HUDEP-2 (cell line): ENCODE measurements at regions not wholly inside any gene's neighbourhood (a gene's known extent, or its start where the extent isn't known, plus 50 kb on each side); places are given as distances from the start of the nearest gene placed in this dataset.
"Not testable (repeated sequence)": the region's sequence is repeated elsewhere in the genome, so short reads cannot be mapped to it uniquely, and the experiment has no call there.

Experiments used
- DNase-seq, 76 experiments: peaks; one replicate each; lab custom pipeline; 2025; ENCODE audit not compliant: unreplicated experiment in 76 of 76; lab: John Stamatoyannopoulos, UW

- no peak for DNase-seq
Measured at GRCh38 chr15:95608371-95608770, 722.1 kb upstream of the NR2F2 start.

GRCh38 chr15:95609096-95609495 is 721.4 kb upstream of the NR2F2 start:
- DNase-seq, result no peak

GRCh38 chr15:95610945-95611344 is 719.6 kb upstream of the NR2F2 start:
- no peak for DNase-seq

DNA sequence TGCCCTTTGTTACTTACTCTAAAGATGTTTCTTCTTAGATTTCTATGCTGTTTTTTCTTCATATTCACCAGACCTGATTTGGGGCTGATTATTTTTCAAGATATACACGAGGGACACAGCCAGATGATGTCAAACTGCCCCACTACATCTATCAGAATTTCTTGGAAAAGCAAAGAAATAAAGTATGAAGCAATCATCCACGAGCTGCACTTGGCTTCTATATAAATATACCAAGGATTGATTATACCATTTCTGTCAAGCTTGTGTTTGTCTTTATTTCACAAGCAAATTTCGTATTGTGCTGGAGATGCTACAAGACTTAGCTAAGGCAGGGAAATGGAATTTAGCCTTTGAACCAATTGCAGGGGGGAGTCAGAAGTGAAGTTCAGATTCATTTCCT is 715.1 kb upstream of the NR2F2 start:
- no peak for DNase-seq

DNA sequence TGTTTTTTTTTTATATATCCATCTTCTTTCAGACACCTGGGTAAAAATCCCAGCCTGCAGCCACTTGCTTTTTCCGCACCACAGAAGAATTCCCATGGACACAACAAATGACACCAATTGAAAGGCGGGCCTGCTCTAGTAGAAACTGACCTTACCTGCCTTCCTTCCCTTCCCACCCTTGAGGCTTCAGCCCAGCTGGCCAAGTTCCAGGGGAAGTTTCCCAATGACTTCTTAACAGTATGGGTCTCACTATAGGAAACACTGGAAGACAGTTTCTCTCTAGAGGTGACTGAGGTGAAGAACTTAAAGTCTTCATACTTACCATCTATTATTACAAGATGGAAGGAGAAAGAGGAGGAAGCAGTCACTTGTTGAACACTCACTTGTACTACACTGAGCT is 714.2 kb upstream of the NR2F2 start:
- DNase-seq, result no peak

DNA sequence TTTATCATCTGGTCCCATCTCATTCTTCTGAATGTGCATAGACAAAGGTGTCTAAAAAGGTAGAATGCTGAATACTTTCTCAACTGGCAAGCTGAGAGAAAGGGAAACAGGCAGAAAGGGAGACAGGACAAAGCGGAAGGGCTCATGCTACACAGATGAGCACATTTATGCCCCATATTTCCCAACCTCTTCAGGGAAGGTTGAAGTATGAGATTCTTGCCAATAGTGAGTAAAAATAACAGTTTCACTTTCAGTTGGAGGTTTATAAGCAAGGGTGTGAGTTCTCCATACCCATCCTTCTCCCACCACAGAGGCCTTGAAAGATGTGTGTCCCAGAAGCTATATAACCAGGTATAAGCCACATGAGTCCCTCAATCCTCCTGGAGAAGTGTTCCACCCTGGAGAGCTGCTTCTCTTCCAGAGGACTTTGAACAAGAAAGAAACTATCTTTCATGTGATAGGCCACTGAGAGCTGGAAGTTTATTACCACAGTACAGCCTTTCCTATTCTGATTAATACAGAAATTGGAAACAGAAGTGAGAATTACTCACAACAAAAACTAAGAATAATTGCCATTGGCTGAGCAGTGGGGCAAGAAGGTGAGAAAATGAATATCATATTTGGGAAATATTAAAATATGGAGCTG is 709.4 kb upstream of the NR2F2 start:
- DNase-seq, result no peak

- DNase-seq, result no peak
Measured at GRCh38 chr15:95622843-95623242, 707.7 kb upstream of the NR2F2 start.

DNA sequence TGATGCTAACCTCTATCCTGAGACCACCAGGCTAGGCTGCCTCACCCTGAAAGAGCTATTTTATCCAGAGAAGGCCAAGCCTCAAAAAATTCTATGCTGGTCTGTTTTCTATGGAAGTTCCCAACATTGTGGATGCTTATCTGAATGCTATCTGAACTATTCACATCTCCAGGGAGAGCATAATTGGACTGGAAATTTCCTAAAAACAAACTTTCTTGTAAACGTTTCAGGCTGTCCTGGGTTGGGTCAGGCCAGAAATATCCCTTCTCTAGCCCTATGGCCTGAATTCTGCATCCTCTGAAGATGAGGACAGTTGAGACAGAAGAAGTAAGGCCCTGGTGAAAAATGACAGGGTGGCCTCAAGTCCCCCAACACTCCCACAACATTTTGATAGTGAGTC is 706.4 kb upstream of the NR2F2 start:
- no peak for DNase-seq

DNA sequence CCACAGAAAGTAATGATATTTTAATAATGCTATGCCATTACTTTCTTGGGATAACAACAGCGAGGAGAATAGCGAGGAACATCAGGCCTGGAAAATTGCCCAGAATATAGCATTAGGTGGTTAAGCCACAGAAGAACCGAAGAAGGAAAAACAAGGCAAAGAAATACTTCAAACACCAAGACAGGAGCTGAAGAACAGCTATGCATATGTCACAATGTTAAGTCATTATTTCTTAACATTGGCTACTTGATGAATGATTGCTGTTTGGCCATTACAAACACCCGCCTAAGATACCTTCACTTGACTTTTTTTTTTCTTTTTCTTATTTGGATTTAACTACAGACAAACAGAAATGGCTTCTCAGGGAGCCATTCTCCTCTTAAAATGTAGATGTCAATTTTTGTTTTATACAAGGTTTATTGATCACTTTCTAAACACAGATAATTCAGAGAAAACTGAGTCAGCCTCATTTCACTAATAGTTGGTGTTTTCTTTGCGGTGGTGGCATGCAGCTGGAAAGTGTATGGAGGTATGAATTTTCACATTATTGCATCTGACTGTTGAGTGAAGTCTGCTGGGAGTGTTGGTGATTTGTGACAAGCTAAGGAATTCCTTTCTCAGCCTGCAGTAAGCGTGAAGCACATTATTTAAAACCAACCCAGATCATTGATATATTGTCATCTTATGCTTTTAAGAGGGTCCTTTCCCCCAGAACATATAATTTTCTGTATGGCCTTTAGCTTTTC is 705.7 kb upstream of the NR2F2 start:
- no peak for DNase-seq

DNA sequence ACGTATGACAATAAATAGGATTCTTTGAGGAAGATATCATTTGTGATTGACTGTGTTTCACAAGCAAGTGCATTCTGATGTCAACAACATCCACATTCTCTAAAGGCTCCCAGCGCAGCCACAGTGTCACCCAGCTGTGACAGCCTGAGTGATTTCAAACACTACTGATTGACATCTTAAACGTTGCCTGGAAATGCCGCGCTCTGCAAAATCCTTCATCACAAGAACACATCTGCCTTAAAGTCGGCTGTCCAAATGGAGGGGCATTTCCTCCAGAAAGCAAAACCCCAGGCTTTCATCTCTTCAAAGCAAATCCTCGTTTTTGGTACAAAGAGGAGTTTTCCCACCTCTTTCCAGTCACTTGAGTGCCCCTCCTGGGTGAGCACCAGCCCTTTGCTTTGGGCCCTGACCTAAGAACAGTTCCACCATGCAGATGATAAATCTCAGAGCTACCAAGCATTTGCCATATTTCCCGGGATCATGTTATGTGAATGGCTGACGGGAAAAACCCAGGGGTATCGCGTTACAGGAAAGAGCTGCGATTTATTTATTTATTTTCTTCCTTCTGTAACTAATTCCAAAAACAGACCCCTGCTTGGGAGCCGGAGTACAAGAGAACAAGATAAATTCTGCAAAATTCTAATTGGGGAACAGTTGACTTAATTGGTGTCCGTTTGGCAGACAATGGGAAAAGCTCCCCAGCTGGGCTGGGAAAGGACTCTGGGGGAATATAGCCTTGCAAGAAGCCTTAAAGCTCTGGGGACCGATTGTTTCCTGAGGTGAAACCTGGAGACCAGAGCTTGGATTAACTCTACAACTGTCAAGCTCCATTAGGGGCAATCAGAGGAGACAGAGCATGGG is 703.8 kb upstream of the NR2F2 start:
- DNase-seq, result no peak

- no peak for DNase-seq
Measured at GRCh38 chr15:95629503-95630168, 700.9 kb upstream of the NR2F2 start.

DNA sequence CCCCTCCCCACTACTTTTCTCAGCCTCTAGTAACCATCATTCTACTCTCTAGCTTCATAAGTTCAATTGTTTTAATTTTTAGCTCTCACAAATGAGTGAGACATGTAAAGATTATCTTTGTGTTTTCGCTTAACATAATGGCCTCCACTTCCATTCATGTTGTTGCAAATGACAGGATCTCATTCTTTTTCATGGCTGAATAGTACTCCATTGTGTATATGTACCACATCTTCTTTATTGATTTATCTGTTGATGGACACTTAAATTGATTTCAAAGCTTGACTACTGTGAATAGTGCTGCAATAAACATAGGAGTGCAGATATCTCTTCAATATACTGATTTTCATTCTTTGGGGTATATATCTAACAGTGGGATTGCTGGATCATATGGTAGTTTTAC is 699.8 kb upstream of the NR2F2 start:
- DNase-seq, result no peak

DNA sequence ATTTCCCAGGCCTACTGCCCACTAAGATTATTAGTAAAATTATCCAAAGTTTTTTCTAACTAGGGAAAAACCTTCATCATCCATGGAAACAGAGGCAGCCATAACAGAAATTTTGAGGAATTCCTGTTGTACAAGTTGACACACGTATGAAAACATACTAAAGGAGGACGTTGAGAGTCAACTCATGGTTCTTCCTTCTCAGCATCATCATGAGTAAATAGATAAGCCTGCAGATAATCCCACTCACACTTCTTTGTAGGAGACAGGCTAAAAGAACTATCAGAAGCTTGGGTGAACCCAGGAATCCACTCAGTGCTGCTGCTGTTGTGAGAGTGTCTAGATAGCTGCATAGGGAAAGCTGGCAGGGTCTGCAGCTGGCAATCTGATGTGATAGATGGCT is 694.8 kb upstream of the NR2F2 start:
- no peak for DNase-seq

DNA sequence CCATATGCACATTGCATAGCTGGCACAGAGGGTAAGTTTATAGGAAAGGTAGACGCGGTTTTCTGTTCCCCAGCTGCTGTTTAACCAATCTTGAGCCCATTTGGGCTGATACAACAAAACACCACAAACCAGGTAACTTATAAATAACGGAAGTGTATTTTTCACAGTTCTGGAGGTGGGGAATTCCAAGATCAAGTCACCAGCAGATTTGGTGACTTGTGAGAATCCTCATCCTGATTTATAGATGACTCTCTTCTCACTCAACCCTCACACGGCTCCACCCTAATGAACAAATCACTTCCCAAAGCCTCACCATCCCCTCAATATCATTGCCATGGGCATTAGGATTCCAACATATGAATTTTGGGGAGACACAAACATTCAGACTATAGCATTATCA is 694.4 kb upstream of the NR2F2 start:
- DNase-seq, result no peak

DNA sequence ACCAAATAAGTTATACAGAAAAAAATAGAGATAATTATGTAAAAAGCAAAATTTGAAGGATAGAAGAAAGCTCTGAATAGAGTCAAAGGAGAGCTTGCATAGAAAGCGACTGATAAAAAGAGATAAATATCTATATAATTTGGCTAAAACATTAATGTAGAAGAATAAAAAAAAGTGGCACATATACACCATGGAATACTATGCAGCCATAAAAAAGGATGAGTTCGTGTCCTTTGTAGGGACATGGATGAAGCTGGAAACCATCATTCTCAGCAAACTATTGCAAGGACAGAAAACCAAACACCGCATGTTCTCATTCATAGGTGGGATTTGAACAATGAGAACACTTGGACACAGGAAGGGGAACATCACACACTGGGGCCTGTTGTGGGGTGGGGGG is 693.3 kb upstream of the NR2F2 start:
- DNase-seq, result not testable (repeated sequence)

DNA sequence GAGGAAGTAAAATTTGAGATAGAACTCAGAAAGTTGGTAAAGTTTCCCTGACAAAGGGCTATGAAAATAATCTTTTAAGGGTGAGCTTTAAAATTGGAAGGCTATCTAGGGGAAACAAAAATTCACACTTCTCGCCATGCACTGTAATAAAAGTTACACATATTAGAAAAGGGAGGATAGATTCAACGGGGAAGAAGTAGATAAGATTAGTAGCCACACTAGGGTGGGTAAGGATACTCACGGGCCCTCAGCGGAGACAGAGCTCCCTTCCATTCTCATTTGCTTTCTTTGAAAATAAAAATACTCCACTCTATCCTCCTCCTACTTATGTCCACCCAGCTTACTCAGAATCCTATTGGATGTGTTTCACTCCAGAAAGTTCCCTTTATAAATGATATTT is 691.3 kb upstream of the NR2F2 start:
- no peak for DNase-seq

- DNase-seq, result peak in 2 of 76 experiments; percentile 2 to 3
Measured at GRCh38 chr15:95644100-95644875, 686.2 kb upstream of the NR2F2 start.

DNA sequence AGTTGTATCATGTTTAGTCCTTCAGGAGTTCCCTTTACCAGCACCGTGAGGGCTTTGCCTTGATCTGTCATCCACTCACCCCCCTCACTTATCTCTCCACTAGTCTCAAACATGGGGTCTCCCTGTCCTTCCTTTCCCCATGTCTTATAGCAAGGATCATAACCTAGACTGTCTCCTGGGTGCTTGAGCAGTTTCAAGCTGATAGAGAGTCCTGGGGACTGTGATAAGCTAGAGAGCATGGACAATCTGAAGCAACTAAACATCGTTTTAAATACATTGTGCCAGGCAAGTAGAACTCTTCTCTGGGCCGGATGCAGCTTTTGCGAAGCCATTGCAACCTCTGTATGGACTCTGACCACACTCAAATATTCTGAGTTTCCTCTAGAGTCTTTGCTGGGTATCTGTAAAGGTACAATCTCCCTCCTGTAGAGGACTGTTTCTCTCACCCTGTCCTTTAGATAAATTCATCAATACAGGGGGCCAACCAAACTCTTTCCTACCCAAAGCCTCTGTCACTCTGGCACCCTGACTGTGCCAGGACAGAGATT is 684.6 kb upstream of the NR2F2 start:
- DNase-seq, result peak in 2 of 76 experiments; percentile 16 to 19

DNA sequence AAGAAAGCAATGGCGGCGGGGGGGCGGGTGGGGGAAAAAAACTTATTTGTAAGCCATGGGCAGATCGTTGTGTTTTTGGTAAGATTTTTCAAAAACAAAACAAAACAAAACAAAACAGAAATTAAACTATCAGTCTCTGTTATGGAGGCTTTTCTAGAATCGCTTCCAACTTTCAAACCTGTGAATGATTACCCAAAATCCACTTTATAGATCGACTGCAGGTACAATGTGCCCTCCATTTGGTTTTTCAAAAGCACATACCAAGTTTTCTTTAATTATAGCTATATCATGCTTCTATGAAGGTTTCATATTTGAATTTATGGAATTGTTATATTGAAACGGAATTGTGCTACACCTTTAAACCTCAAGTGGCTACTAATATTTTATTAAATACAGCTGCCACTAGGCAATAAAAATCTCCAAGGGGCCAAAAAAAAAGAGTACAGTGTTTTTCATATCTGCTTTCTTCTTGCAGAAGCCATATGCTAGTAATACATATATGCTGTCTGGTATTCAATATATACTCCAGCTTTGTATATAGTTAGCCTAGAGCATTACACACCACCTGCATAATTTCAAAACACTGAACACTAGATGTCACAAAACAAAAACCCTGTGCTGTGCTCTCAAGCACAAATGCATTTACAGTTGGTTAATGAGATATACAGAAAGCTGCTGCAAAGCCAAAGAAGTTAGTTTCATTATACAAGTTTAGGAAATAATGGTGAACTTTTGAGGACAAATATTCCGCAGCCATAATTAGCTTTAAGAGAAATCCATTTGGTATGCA is 683.8 kb upstream of the NR2F2 start:
- no peak for DNase-seq
